Adrenal gland (tissue), 9 donors: ENCODE measurements at regions not wholly inside any gene's neighbourhood (a gene's known extent, or its start where the extent isn't known, plus 50 kb on each side); places are given as distances from the start of the nearest gene placed in this dataset.

Experiments
- DNase-seq, 7 donors: peaks; one replicate each; pipeline ENCODE4 v3.0.0-alpha.2; 2019 to 2020
- H3K27ac ChIP-seq, 5 donors: fragments of 200-600 bp; sonication (generic) in 4 of 5; 1 replicate in 3 of 5; 2 replicates in 2 of 5; pipeline versions ENCODE4 v1.5.1 to v1.8.0; 2016 to 2020; ENCODE audit warnings: mild to moderate bottlenecking in 1 of 5
- H3K27me3 ChIP-seq: fragments of 200-600 bp; 2 replicates; pipeline ENCODE4 v1.8.0; 2021
- H3K36me3 ChIP-seq, 2 donors: fragments of 200-600 bp; replicated peaks in 1 of 2; 1 replicate in 1 of 2; 2 replicates in 1 of 2; pipeline versions ENCODE4 v1.5.1 to v1.8.0; 2018 to 2022
- H3K4me1 ChIP-seq, 2 donors: fragments of 200-600 bp; replicated peaks in 1 of 2; 1 replicate in 1 of 2; 2 replicates in 1 of 2; pipeline versions ENCODE4 v1.5.1 to v1.8.0; 2018 to 2021
- H3K4me3 ChIP-seq, 4 donors: fragments of 200-600 bp; sonication (generic) in 3 of 4; one replicate each; pipeline ENCODE4 v1.5.1; 2016 to 2018
- H3K9me3 ChIP-seq, 3 donors: fragments of 200-600 bp; sonication (generic) in 1 of 3; replicated peaks in 1 of 3; 1 replicate in 2 of 3; 2 replicates in 1 of 3; pipeline versions ENCODE4 v1.5.1 to v1.8.0; 2016 to 2021
- CTCF ChIP-seq, 6 experiments: fragments of 450-650 bp in 4 of 6; fragments of 200-600 bp in 2 of 6; sonication (generic) in 1 of 6; IDR thresholded peaks; 1 replicate in 5 of 6; 2 replicates in 1 of 6; pipeline versions ENCODE4 v1.5.1 to v1.8.0; 2016 to 2021; ENCODE audit warnings: antibody characterized with exemption in 6 of 6, mild to moderate bottlenecking in 2 of 6, moderate library complexity in 1 of 6
- POLR2A ChIP-seq, 2 donors: fragments of 450-650 bp; IDR thresholded peaks; one replicate each; pipeline ENCODE4 v1.6.1; 2017; ENCODE audit warnings: antibody characterized with exemption in 2 of 2, mild to moderate bottlenecking in 2 of 2, moderate library complexity in 1 of 2
- WGBS, 4 donors: extraction: QIAGEN DNeasy Blood & Tissue Kit in 2 of 4; methylation state at CpG; one replicate each; pipeline versions ENCODE4 v1.1.5 to v1.1.7; 2013 to 2017; 5-methylcytosine and 5-hydroxymethylcytosine counted together
- intact Hi-C, 2 donors: fragments of 100-400 bp; cut with DNase I; formaldehyde crosslinking; loops; one replicate each; pipeline versions ENCODE4 v1.14.1 to v1.15.0; 2022 to 2023
- donor health status: healthy with polysubstance abuse.
- donor health status: Bipolar disorder and iron deficiency.
- donor health status: DM: yes; HTN: yes; CAD: no.
- donor health status: DM: no; HTN: no; CAD: no.
- donor health status: DM: no; HTN: no; CAD: no.

DNA sequence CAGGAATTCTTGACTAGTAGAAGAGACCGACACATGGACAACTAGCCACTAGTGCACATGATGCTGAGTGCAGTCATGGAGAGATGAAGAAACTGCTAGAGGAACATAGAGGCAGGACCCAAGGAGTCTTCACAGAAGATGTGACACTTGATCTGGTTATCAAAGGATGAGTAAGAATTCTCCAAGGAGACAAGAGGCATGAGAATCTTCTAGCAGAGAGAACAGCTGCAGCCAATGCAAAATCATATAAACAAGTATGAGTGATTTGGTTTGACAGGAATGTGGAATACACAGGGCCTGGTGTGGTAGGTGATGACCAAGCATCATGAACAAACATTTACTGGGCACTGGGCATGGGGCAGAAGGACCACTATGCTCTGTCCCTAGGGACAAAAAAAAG is 140.9 kb upstream of the CTTNBP2NL start:
- intact Hi-C loops = no loop called here
- no peaks in the 10 kb centered on the region for H3K36me3 ChIP-seq
- no peaks in the 10 kb centered on the region for H3K27me3 ChIP-seq
- no peaks in the 10 kb centered on the region for H3K9me3 ChIP-seq
- WGBS, 4 donors = 75 to 89% (median 77%) methylated on average over 1 of the region's 1 CpG
- no peak overlapping the region for H3K4me3 ChIP-seq
- no peak overlapping the region for H3K27ac ChIP-seq
- no peak for TF ChIP-seq CTCF (IDR thresholded peaks at IDR 0.05)
- TF ChIP-seq POLR2A (IDR thresholded peaks at IDR 0.05) = no peak
- no peaks in the 10 kb centered on the region for H3K4me1 ChIP-seq
- no peak for DNase-seq

DNA sequence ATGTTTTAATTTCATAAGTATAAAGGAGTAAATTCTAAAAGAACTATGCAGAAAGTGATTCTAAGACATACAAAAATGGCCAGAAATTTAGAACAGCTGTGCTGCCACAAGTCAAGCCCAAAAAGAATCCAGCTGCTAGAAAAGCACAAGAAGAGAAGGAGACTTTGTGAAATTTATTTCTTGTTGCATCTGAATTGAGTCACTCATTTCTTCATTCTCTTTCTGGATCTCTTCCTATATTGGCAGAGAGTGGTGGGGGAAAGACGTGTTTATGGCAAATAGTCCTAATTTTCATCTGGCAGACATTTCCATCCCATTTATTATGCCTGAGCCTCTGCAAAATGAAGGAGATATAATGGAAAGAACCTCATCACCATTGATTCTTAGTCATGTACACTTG is 139.6 kb upstream of the CTTNBP2NL start:
- TF ChIP-seq POLR2A (IDR thresholded peaks at IDR 0.05) = no peak
- TF ChIP-seq CTCF (IDR thresholded peaks at IDR 0.05) = no peak
- Histone ChIP-seq H3K4me3 (no peak overlapping the region), H3K27me3 (no peaks in the 10 kb centered on the region), H3K9me3 (no peaks in the 10 kb centered on the region), H3K27ac (no peak overlapping the region), H3K4me1 (no peaks in the 10 kb centered on the region), H3K36me3 (no peaks in the 10 kb centered on the region)
- DNase-seq = no peak
- WGBS, 4 donors = 31 to 70% (median 57%) methylated on average over 1 of the region's 1 CpG
- intact Hi-C loops = no loop called here

GRCh38 chr1:112257043-112257835 is 138.8 kb upstream of the CTTNBP2NL start:
- no peak overlapping the region for H3K4me3 ChIP-seq
- no peaks in the 10 kb centered on the region for H3K27me3 ChIP-seq
- H3K9me3 ChIP-seq = no peaks in the 10 kb centered on the region
- 71 to 78% (median 74%) methylated on average over 7 of the region's 7 CpGs for WGBS, 4 donors
- H3K27ac ChIP-seq = no peak overlapping the region
- TF ChIP-seq POLR2A (IDR thresholded peaks at IDR 0.05) (no peak), CTCF (IDR thresholded peaks at IDR 0.05) (no peak)
- H3K36me3 ChIP-seq = no peaks in the 10 kb centered on the region
- no peaks in the 10 kb centered on the region for H3K4me1 ChIP-seq
- DNase-seq = no peak
- intact Hi-C loops = no loop called here

DNA sequence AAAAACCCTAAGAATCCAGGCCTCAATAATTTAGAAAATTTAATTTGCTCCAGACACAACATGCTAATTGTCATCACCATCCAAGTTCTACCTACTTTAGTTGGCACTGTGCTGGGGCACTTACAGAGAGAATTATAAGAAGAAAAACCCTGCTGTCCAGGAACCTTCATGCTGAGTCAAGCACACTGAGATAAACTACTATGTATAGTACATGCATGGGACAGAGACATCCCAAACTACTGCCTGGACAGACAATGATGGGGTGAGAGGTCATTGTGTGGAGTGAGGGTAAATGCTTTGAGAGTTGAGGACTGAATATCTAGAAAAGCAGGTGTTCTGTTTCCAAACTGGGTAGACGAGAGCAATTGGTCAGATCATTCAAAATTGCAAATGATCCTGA is 135.3 kb upstream of the CTTNBP2NL start:
- Histone ChIP-seq H3K36me3 (no peaks in the 10 kb centered on the region), H3K27ac (no peak overlapping the region), H3K27me3 (no peaks in the 10 kb centered on the region), H3K4me3 (no peak overlapping the region), H3K4me1 (no peaks in the 10 kb centered on the region), H3K9me3 (no peaks in the 10 kb centered on the region)
- 75 to 91% (median 79%) methylated on average over 1 of the region's 1 CpG for WGBS, 4 donors
- TF ChIP-seq CTCF (IDR thresholded peaks at IDR 0.05) (no peak), POLR2A (IDR thresholded peaks at IDR 0.05) (no peak)
- intact Hi-C loops = no loop called here
- DNase-seq = no peak
